ENCODE measurements at regions not wholly inside any gene's neighbourhood (a gene's known extent, or its start where the extent isn't known, plus 50 kb on each side); places are given as distances from the start of the nearest gene placed in this dataset.

- TF ChIP-seq, protein P1, sequence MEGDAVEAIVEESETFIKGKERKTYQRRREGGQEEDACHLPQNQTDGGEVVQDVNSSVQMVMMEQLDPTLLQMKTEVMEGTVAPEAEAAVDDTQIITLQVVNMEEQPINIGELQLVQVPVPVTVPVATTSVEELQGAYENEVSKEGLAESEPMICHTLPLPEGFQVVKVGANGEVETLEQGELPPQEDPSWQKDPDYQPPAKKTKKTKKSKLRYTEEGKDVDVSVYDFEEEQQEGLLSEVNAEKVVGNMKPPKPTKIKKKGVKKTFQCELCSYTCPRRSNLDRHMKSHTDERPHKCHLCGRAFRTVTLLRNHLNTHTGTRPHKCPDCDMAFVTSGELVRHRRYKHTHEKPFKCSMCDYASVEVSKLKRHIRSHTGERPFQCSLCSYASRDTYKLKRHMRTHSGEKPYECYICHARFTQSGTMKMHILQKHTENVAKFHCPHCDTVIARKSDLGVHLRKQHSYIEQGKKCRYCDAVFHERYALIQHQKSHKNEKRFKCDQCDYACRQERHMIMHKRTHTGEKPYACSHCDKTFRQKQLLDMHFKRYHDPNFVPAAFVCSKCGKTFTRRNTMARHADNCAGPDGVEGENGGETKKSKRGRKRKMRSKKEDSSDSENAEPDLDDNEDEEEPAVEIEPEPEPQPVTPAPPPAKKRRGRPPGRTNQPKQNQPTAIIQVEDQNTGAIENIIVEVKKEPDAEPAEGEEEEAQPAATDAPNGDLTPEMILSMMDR (IDR thresholded peaks at IDR 0.05; ENCODE audit: insufficient read depth, low read length, severe bottlenecking): no peak
- no peak for DNase-seq (ENCODE audit: low read depth)
- H3K4me3 ChIP-seq (ENCODE audit: low read depth, low read length): no peak overlapping the region
- no peaks in the 10 kb centered on the region for H3K36me3 ChIP-seq (ENCODE audit: control insufficient read depth, insufficient read depth, low read length)
- FAIRE-seq: no peak
- peaks cover 2% of the 10 kb centered on the region for H3K27me3 ChIP-seq (ENCODE audit: control insufficient read depth, insufficient read depth, low read length)
Observed at GRCh38 chr11:111091321-111091938, 154.1 kb upstream of the POU2AF2 start.

GRCh38 chr11:111089759-111090158 is 155.8 kb upstream of the POU2AF2 start:
- FAIRE-seq (no peak), DNase-seq (ENCODE audit: low read depth) (no peak)
- H3K4me3 ChIP-seq (ENCODE audit: low read depth, low read length): no peak overlapping the region
- H3K36me3 ChIP-seq (ENCODE audit: control insufficient read depth, insufficient read depth, low read length): no peaks in the 10 kb centered on the region
- TF ChIP-seq, protein P1 (IDR thresholded peaks at IDR 0.05; ENCODE audit: insufficient read depth, low read length, severe bottlenecking): no peak
- H3K27me3 ChIP-seq (ENCODE audit: control insufficient read depth, insufficient read depth, low read length): no peaks in the 10 kb centered on the region

DNA sequence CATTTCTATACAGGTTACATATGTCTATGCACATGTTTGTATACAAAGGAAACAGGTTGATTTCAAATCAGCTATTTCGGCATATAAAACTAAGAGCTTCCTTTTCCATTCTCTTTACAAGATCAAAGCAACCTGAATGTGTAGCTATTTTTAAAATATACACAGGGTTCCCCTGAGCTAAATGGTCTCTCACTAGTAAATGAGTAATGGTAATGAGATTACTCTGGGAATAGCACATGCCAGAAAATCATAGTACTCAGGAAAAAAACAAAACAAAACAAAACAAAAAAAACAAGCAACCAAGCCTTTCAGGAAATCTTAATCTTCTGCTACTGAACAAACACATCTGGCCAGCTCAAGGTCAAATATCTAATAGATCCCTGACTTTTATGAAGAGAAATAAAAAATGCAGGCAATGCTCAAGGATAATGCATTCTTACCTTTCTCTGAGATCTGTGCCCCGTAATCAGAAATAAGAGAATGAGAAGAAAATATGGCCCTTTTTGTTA is 156.6 kb upstream of the POU2AF2 start:
- no peak for DNase-seq (ENCODE audit: low read depth)
- TF ChIP-seq, protein P1 (IDR thresholded peaks at IDR 0.05; ENCODE audit: insufficient read depth, low read length, severe bottlenecking): no peak
- Histone ChIP-seq H3K36me3 (ENCODE audit: control insufficient read depth, insufficient read depth, low read length) (no peaks in the 10 kb centered on the region), H3K4me3 (ENCODE audit: low read depth, low read length) (no peak overlapping the region), H3K27me3 (ENCODE audit: control insufficient read depth, insufficient read depth, low read length) (no peaks in the 10 kb centered on the region)
- FAIRE-seq: no peak

DNA sequence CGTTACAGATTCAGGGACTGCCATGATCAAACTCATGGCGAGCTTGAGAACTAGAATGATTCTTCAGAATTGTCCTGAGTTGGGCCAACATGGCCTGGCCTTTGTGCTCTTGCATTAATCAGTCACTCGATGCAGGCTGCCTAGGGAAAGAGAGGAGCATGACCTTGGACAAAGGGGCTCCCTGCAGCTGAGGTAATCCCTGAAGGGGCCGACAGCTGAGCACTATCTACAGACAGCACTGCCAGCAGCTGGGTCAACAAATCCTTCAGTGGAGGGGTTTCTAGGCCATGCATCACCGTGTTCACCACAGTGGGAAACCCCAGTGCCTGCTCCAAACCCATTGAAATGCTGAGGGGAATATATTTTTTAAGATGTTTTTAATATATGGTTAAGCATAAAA is 159.5 kb upstream of the POU2AF2 start:
- TF ChIP-seq, protein P1 (IDR thresholded peaks at IDR 0.05; ENCODE audit: insufficient read depth, low read length, severe bottlenecking): no peak
- FAIRE-seq: no peak

GRCh38 chr11:111082664-111083063 is 162.9 kb upstream of the POU2AF2 start:
- TF ChIP-seq, protein P1 (IDR thresholded peaks at IDR 0.05; ENCODE audit: insufficient read depth, low read length, severe bottlenecking): no peak
- no peak for FAIRE-seq
- DNase-seq (ENCODE audit: low read depth): no peak
- Histone ChIP-seq H3K36me3 (ENCODE audit: control insufficient read depth, insufficient read depth, low read length) (no peaks in the 10 kb centered on the region), H3K27me3 (ENCODE audit: control insufficient read depth, insufficient read depth, low read length) (no peaks in the 10 kb centered on the region), H3K4me3 (ENCODE audit: low read depth, low read length) (no peak overlapping the region)

More for the DNA sequence above, 159.5 kb upstream of the POU2AF2 start:
- DNase-seq (ENCODE audit: low read depth): no peak
- Histone ChIP-seq H3K4me3 (ENCODE audit: low read depth, low read length) (no peak overlapping the region), H3K36me3 (ENCODE audit: control insufficient read depth, insufficient read depth, low read length) (no peaks in the 10 kb centered on the region), H3K27me3 (ENCODE audit: control insufficient read depth, insufficient read depth, low read length) (no peaks in the 10 kb centered on the region)

DNA sequence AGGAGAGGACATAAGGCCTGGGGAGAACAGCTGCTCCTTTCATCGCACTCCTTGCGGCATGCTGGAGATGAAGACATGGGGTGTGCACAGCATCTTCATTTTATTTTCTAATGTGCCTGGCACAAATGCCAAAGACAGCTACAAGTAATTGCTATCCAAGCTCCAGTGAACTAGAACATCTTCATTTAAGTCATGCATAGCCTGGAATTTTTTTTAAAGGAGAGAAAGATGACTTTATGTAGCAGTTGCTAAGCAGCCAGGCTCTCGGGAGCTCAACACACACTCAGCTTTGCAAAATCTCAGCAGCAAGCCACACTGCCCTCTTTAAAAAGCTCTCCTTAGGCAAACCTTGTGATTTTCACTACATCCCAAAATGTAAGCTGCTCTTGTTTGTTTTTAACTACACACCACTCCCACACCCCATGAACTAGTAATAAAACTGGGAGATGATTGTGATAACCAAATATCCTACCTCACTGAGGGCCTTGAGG is 164.5 kb upstream of the POU2AF2 start:
- TF ChIP-seq, protein P1 (IDR thresholded peaks at IDR 0.05; ENCODE audit: insufficient read depth, low read length, severe bottlenecking): no peak
- DNase-seq (ENCODE audit: low read depth) (no peak), FAIRE-seq (no peak)
- Histone ChIP-seq H3K36me3 (ENCODE audit: control insufficient read depth, insufficient read depth, low read length) (no peaks in the 10 kb centered on the region), H3K4me3 (ENCODE audit: low read depth, low read length) (no peak overlapping the region), H3K27me3 (ENCODE audit: control insufficient read depth, insufficient read depth, low read length) (no peaks in the 10 kb centered on the region)

Data from bronchial epithelial cell (primary cell).